Spleen (tissue), 11 donors: ENCODE measurements at regions not wholly inside any gene's neighbourhood (a gene's known extent, or its start where the extent isn't known, plus 50 kb on each side); places are given as distances from the start of the nearest gene placed in this dataset.

ENCODE experiments used
- DNase-seq: peaks from one replicate; pipeline ENCODE4 v3.0.0-alpha.2; 2020
- H3K27ac ChIP-seq, 8 donors: fragments of 200-600 bp; sonication (generic) in 7 of 8; 1 replicate in 4 of 8; 2 replicates in 4 of 8; pipeline versions ENCODE4 v1.5.0 to v1.8.0; 2016 to 2021; ENCODE audit warnings: inconsistent platforms in 4 of 8, mild to moderate bottlenecking in 4 of 8, moderate library complexity in 1 of 8
- H3K27me3 ChIP-seq, 7 donors: fragments of 200-600 bp; sonication (generic) in 6 of 7; replicated peaks in 1 of 7; 1 replicate in 4 of 7; 2 replicates in 3 of 7; pipeline versions ENCODE4 v1.5.0 to v1.8.0; 2016 to 2021; ENCODE audit warnings: inconsistent platforms in 3 of 7, mild to moderate bottlenecking in 1 of 7
- H3K36me3 ChIP-seq, 6 donors: fragments of 200-600 bp; sonication (generic) in 5 of 6; 1 replicate in 4 of 6; 2 replicates in 2 of 6; pipeline versions ENCODE4 v1.5.0 to v1.8.0; 2016 to 2021; ENCODE audit warnings: inconsistent platforms in 2 of 6
- H3K4me1 ChIP-seq, 6 donors: fragments of 200-600 bp; sonication (generic) in 5 of 6; 1 replicate in 3 of 6; 2 replicates in 3 of 6; pipeline versions ENCODE4 v1.5.0 to v1.8.0; 2016 to 2021; ENCODE audit warnings: inconsistent platforms in 3 of 6
- H3K4me3 ChIP-seq, 8 donors: fragments of 200-600 bp; sonication (generic) in 7 of 8; 1 replicate in 4 of 8; 2 replicates in 4 of 8; pipeline versions ENCODE4 v1.5.0 to v1.8.0; 2016 to 2021; ENCODE audit warnings: inconsistent platforms in 4 of 8, mild to moderate bottlenecking in 4 of 8, moderate library complexity in 2 of 8
- H3K9me3 ChIP-seq, 8 donors: fragments of 200-600 bp; sonication (generic) in 7 of 8; 1 replicate in 4 of 8; 2 replicates in 4 of 8; pipeline versions ENCODE4 v1.5.0 to v1.8.0; 2016 to 2021; ENCODE audit warnings: inconsistent platforms in 4 of 8
- CTCF ChIP-seq, 11 experiments: fragments of 200-600 bp in 7 of 11; fragments of 450-650 bp in 4 of 11; sonication (generic) in 4 of 11; IDR thresholded peaks in 8 of 11; conservative IDR thresholded peaks in 3 of 11; 1 replicate in 7 of 11; 2 replicates in 4 of 11; pipeline versions ENCODE4 v1.4.0 to v1.8.0; 2016 to 2021; ENCODE audit warnings: antibody characterized with exemption in 11 of 11, inconsistent platforms in 4 of 11, mild to moderate bottlenecking in 1 of 11
- POLR2A ChIP-seq, 3 donors: fragments of 450-650 bp; IDR thresholded peaks; one replicate each; pipeline ENCODE4 v1.5.1; 2017; ENCODE audit warnings: antibody characterized with exemption in 3 of 3, mild to moderate bottlenecking in 1 of 3
- POLR2AphosphoS5 ChIP-seq, 3 donors: sonication (generic); formaldehyde crosslinking; IDR thresholded peaks; one replicate each; pipeline ENCODE4 v1.5.1; 2017; ENCODE audit warnings: antibody characterized with exemption in 3 of 3
- WGBS, 5 donors: extraction: QIAGEN DNeasy Blood & Tissue Kit in 3 of 5; methylation state at CpG; one replicate each; pipeline versions ENCODE4 v1.1.5 to v1.1.7; 2013 to 2018; 5-methylcytosine and 5-hydroxymethylcytosine counted together
- intact Hi-C: fragments of 100-400 bp; cut with DNase I; formaldehyde crosslinking; loops from one replicate; pipeline ENCODE4 v1.15.0; 2023; ENCODE audit warnings: low total_unique reads
- donor health status: healthy with polysubstance abuse.
- donor health status: DM: no; HTN: no; CAD: no; lungs with moderate emphysema.
- donor health status: DM: no; HTN: no; CAD: no.
- donor health status: Bipolar disorder and iron deficiency.
- donor health status: healthy.
- donor health status: DM: no; HTN: no; CAD: no.
- donor health status: DM: yes; HTN: yes; CAD: no.

GRCh38 chr3:163384383-163384782, 1693.9 kb downstream of the SI start:
- Histone ChIP-seq H3K4me3 (no peak overlapping the region), H3K27me3 (no peaks in the 10 kb centered on the region), H3K36me3 (no peaks in the 10 kb centered on the region), H3K27ac (no peak overlapping the region), H3K4me1 (no peaks in the 10 kb centered on the region), H3K9me3 (no peaks in the 10 kb centered on the region)
- DNase-seq, result no peak
- intact Hi-C loops, result no loop called here
- TF ChIP-seq CTCF (IDR thresholded peaks at IDR 0.05 in 8 of 11, conservative IDR thresholded peaks at IDR 0.05 in 3 of 11) (no peak), POLR2A (IDR thresholded peaks at IDR 0.05) (no peak), POLR2AphosphoS5 (IDR thresholded peaks at IDR 0.05) (no peak)
- WGBS, 5 donors, result 56 to 78% (median 68%) methylated on average over 1 of the region's 1 CpG

- intact Hi-C loops, result no loop called here
- no peak for TF ChIP-seq POLR2A (IDR thresholded peaks at IDR 0.05)
- no peak for TF ChIP-seq CTCF (IDR thresholded peaks at IDR 0.05 in 8 of 11, conservative IDR thresholded peaks at IDR 0.05 in 3 of 11)
- no peak for TF ChIP-seq POLR2AphosphoS5 (IDR thresholded peaks at IDR 0.05)
- Histone ChIP-seq H3K36me3 (no peaks in the 10 kb centered on the region), H3K4me3 (no peak overlapping the region), H3K4me1 (no peaks in the 10 kb centered on the region), H3K9me3 (no peaks in the 10 kb centered on the region), H3K27me3 (no peaks in the 10 kb centered on the region), H3K27ac (no peak overlapping the region)
- DNase-seq, result no peak
- WGBS, 5 donors, result 38 to 68% (median 49%) methylated on average over 2 of the region's 2 CpGs
Observed at GRCh38 chr3:163382183-163382582, 1696.1 kb downstream of the SI start.

- Histone ChIP-seq H3K27ac (no peak overlapping the region), H3K4me1 (no peaks in the 10 kb centered on the region), H3K36me3 (no peaks in the 10 kb centered on the region), H3K4me3 (no peak overlapping the region), H3K27me3 (no peaks in the 10 kb centered on the region), H3K9me3 (peaks cover 0 to 15% (median 4%) of the 10 kb centered on the region in 8 donors)
- TF ChIP-seq POLR2A (IDR thresholded peaks at IDR 0.05) (no peak), POLR2AphosphoS5 (IDR thresholded peaks at IDR 0.05) (no peak), CTCF (IDR thresholded peaks at IDR 0.05 in 8 of 11, conservative IDR thresholded peaks at IDR 0.05 in 3 of 11) (no peak)
- DNase-seq, result no peak
- intact Hi-C loops, result no loop called here
Observed at GRCh38 chr3:163368168-163368567, 1710.1 kb downstream of the SI start.

- intact Hi-C loops, result no loop called here
- TF ChIP-seq CTCF (IDR thresholded peaks at IDR 0.05 in 8 of 11, conservative IDR thresholded peaks at IDR 0.05 in 3 of 11), result no peak
- no peak for TF ChIP-seq POLR2A (IDR thresholded peaks at IDR 0.05)
- TF ChIP-seq POLR2AphosphoS5 (IDR thresholded peaks at IDR 0.05), result no peak
- Histone ChIP-seq H3K4me1 (no peaks in the 10 kb centered on the region), H3K4me3 (no peak overlapping the region), H3K27ac (no peak overlapping the region), H3K9me3 (peaks cover 0 to 13% (median 4%) of the 10 kb centered on the region in 8 donors), H3K36me3 (no peaks in the 10 kb centered on the region), H3K27me3 (no peaks in the 10 kb centered on the region)
- 71 to 84% (median 72%) methylated on average over 4 of the region's 4 CpGs for WGBS, 5 donors
- no peak for DNase-seq
Observed at GRCh38 chr3:163364717-163365116, 1713.6 kb downstream of the SI start.
